B cell (primary cell): ENCODE measurements at regions not wholly inside any gene's neighbourhood (a gene's known extent, or its start where the extent isn't known, plus 50 kb on each side); places are given as distances from the start of the nearest gene placed in this dataset.

ENCODE experiments used
- ATAC-seq: fragments of 200-7000 bp; cut with Tn5 transposase; one replicate; pipeline ENCODE4 v1.10.0; 2021; ENCODE audit warnings: low read depth, mild to moderate bottlenecking, moderate number of reproducible peaks, moderate library complexity
- CTCF ChIA-PET: fragments of 350-600 bp; sonication (Branson Sonifier 250); formaldehyde crosslinking; loops from one replicate; lab custom pipeline; 2021; ENCODE audit warnings: antibody characterized with exemption, inconsistent platforms; lab: Charles Lee
- POLR2A ChIA-PET: fragments of 350-600 bp; sonication (Branson Sonifier 250); formaldehyde crosslinking; loops from one replicate; lab custom pipeline; 2021; ENCODE audit warnings: antibody characterized with exemption; lab: Charles Lee
- DNase-seq: peaks from one replicate; pipeline ENCODE4 v3.0.0; 2013
- H2AFZ ChIP-seq: 2 replicates; pipeline ENCODE4 v1.6.1; 2012; ENCODE audit warnings: mild to moderate bottlenecking, low read depth, low read length; ENCODE audit not compliant: insufficient read depth, poor library complexity, severe bottlenecking
- H3K27ac ChIP-seq, 2 donors: 1 replicate in 1 of 2; 2 replicates in 1 of 2; pipeline ENCODE4 v1.5.1; 2012 to 2013; ENCODE audit warnings: low read length in 2 of 2, mild to moderate bottlenecking in 2 of 2, moderate library complexity in 1 of 2
- H3K27me3 ChIP-seq, 4 experiments: fragments of 200-600 bp in 1 of 4; sonication (generic) in 1 of 4; replicated peaks in 1 of 4; 1 replicate in 2 of 4; 2 replicates in 2 of 4; pipeline versions ENCODE4 v1.6.1 to v1.7.0; 2013 to 2016; ENCODE audit warnings: low read length in 3 of 4, mild to moderate bottlenecking in 2 of 4, mixed read lengths in 1 of 4, moderate library complexity in 1 of 4; ENCODE audit not compliant: insufficient read depth in 4 of 4, control insufficient read depth in 3 of 4; ENCODE audit errors: control extremely low read depth in 1 of 4
- H3K36me3 ChIP-seq, 2 experiments: replicated peaks in 1 of 2; 1 replicate in 1 of 2; 2 replicates in 1 of 2; pipeline versions ENCODE4 v1.6.1 to v1.7.1; 2013; ENCODE audit warnings: low read length in 1 of 2; ENCODE audit not compliant: insufficient read depth in 2 of 2, control insufficient read depth in 1 of 2; ENCODE audit errors: control extremely low read depth in 1 of 2, extremely low read depth in 1 of 2
- H3K4me1 ChIP-seq, 2 donors: fragments of 200-600 bp in 1 of 2; sonication (generic) in 1 of 2; 1 replicate in 1 of 2; 2 replicates in 1 of 2; pipeline versions ENCODE4 v1.5.1 to v1.6.1; 2013 to 2017; ENCODE audit warnings: low read length in 2 of 2; ENCODE audit not compliant: control insufficient read depth in 2 of 2, insufficient read depth in 2 of 2
- H3K4me2 ChIP-seq: replicated peaks from 2 replicates; pipeline ENCODE3; 2012; ENCODE audit warnings: mild to moderate bottlenecking, low read depth, low read length; ENCODE audit not compliant: poor library complexity, severe bottlenecking
- H3K4me3 ChIP-seq, 5 experiments: fragments of 200-600 bp in 1 of 5; sonication (generic) in 1 of 5; 1 replicate in 3 of 5; 2 replicates in 2 of 5; pipeline versions ENCODE4 v1.5.1 to v1.7.0; 2011 to 2016; ENCODE audit warnings: low read length in 4 of 5, mild to moderate bottlenecking in 4 of 5, low read depth in 2 of 5, control low read depth in 1 of 5, moderate library complexity in 1 of 5; ENCODE audit not compliant: insufficient read depth in 1 of 5; ENCODE audit errors: control extremely low read depth in 1 of 5, extremely low read depth in 1 of 5
- H3K79me2 ChIP-seq: fragments of 200-600 bp; sonication (generic); one replicate; pipeline ENCODE4 v1.6.0; 2016; ENCODE audit warnings: low read length; ENCODE audit not compliant: control insufficient read depth, insufficient read depth
- H3K9ac ChIP-seq: fragments of 200-600 bp; sonication (generic); 2 replicates; pipeline ENCODE4 v1.6.1; 2017; ENCODE audit warnings: mild to moderate bottlenecking, low read length, moderate library complexity
- H3K9me3 ChIP-seq, 3 donors: one replicate each; pipeline versions ENCODE4 v1.6.1 to v1.7.1; 2013; ENCODE audit warnings: low read length in 2 of 3; ENCODE audit not compliant: control insufficient read depth in 2 of 3, insufficient read depth in 1 of 3; ENCODE audit errors: control extremely low read depth in 1 of 3
- H4K20me1 ChIP-seq: 2 replicates; pipeline ENCODE4 v1.6.0; 2012; ENCODE audit warnings: mild to moderate bottlenecking, low read length; ENCODE audit not compliant: insufficient read depth, control insufficient read depth, poor library complexity, severe bottlenecking
- H3K27ac Mint-ChIP-seq: one replicate; pipeline ENCODE4 v1.8.0; 2021; ENCODE audit warnings: mixed read lengths
- H3K27me3 Mint-ChIP-seq: one replicate; pipeline ENCODE4 v1.8.0; 2021; ENCODE audit warnings: mixed read lengths
- H3K4me1 Mint-ChIP-seq: one replicate; pipeline ENCODE4 v1.8.0; 2021; ENCODE audit warnings: mixed read lengths
- H3K4me3 Mint-ChIP-seq: one replicate; pipeline ENCODE4 v1.8.0; 2021; ENCODE audit warnings: mixed read lengths
- H3K9me3 Mint-ChIP-seq: one replicate; pipeline ENCODE4 v1.8.0; 2022; ENCODE audit warnings: mixed read lengths; ENCODE audit not compliant: insufficient read depth
- CTCF ChIP-seq: fragments of 200-600 bp; IDR thresholded peaks from one replicate; pipeline ENCODE4 v1.8.0; 2022; ENCODE audit warnings: antibody characterized with exemption, mild to moderate bottlenecking
- EZH2 ChIP-seq: IDR thresholded peaks from 2 replicates; pipeline ENCODE4 v1.6.1; 2012; ENCODE audit warnings: borderline replicate concordance, low read depth, mild to moderate bottlenecking, moderate library complexity, low read length; ENCODE audit not compliant: insufficient read depth, poor library complexity, severe bottlenecking
- WGBS: methylation state at CpG from one replicate; pipeline ENCODE4 v1.1.5; 2013; ENCODE audit warnings: missing lambda C conversion rate; ENCODE audit not compliant: insufficient coverage; 5-methylcytosine and 5-hydroxymethylcytosine counted together
- intact Hi-C: fragments of 100-400 bp; cut with micrococcal nuclease; formaldehyde crosslinking; loops from one replicate; pipeline ENCODE4 v1.10.0; 2022

- Histone ChIP-seq H3K9ac (no peak overlapping the region), H4K20me1 (no peaks in the 10 kb centered on the region), H2AFZ (no peak overlapping the region), H3K9me3 (no peaks in the 10 kb centered on the region), H3K79me2 (no peaks in the 10 kb centered on the region), H3K4me2 (no peak overlapping the region), H3K27ac (no peak overlapping the region), H3K27me3 (no peaks in the 10 kb centered on the region), H3K4me3 (no peak overlapping the region), H3K4me1 (no peaks in the 10 kb centered on the region), H3K36me3 (no peaks in the 10 kb centered on the region)
- TF ChIP-seq CTCF, result no peak
- no peak for TF ChIP-seq EZH2
- H3K27me3 Mint-ChIP-seq, result peaks cover 7% of the 10 kb centered on the region
- no peaks in the 10 kb centered on the region for H3K9me3 Mint-ChIP-seq
- ChIA-PET POLR2A (no interaction called here), CTCF (no interaction called here)
- H3K4me1 Mint-ChIP-seq, result peaks cover 6% of the 10 kb centered on the region
- H3K4me3 Mint-ChIP-seq, result no peak overlapping the region
- WGBS, result 100% methylated on average over 2 of the region's 5 CpGs
- intact Hi-C loops, result no loop called here
- DNase-seq (no peak), ATAC-seq (no peak)
- H3K27ac Mint-ChIP-seq, result no peak overlapping the region
Measured at GRCh38 chr13:103277959-103278694, 211.9 kb upstream of the SLC10A2 start.

- no peaks in the 10 kb centered on the region for H3K9me3 Mint-ChIP-seq
- peaks cover 3% of the 10 kb centered on the region for H3K27me3 Mint-ChIP-seq
- H2AFZ ChIP-seq, result no peak overlapping the region
- H3K4me3 Mint-ChIP-seq, result no peak overlapping the region
- no peak overlapping the region for H3K4me2 ChIP-seq
- no CpG with 5 or more reads among the region's 8 CpGs for WGBS
- peaks cover 4% of the 10 kb centered on the region for H3K4me1 Mint-ChIP-seq
- POLR2A ChIA-PET, result no interaction called here
- CTCF ChIA-PET, result no interaction called here
- no peaks in the 10 kb centered on the region for H4K20me1 ChIP-seq
- H3K27me3 ChIP-seq, result no peaks in the 10 kb centered on the region
- TF ChIP-seq EZH2 (no peak), CTCF (no peak)
- H3K36me3 ChIP-seq, result no peaks in the 10 kb centered on the region
- no peak overlapping the region for H3K27ac Mint-ChIP-seq
- ATAC-seq, result no peak
- no peak for DNase-seq
- H3K4me1 ChIP-seq, result no peaks in the 10 kb centered on the region
- intact Hi-C loops, result no loop called here
- H3K79me2 ChIP-seq, result no peaks in the 10 kb centered on the region
- no peaks in the 10 kb centered on the region for H3K9me3 ChIP-seq
- H3K9ac ChIP-seq, result no peak overlapping the region
- H3K27ac ChIP-seq, result no peak overlapping the region
- H3K4me3 ChIP-seq, result no peak overlapping the region
Measured at GRCh38 chr13:103276775-103277498, 210.7 kb upstream of the SLC10A2 start.
